Fibroblast of mammary gland (primary cell): ENCODE measurements at regions not wholly inside any gene's neighbourhood (a gene's known extent, or its start where the extent isn't known, plus 50 kb on each side); places are given as distances from the start of the nearest gene placed in this dataset.
"Not testable (repeated sequence)": the region's sequence is repeated elsewhere in the genome, so short reads cannot be mapped to it uniquely, and the experiment has no call there.

Experiments
- DNase-seq: peaks from one replicate; pipeline ENCODE4 v3.0.0-alpha.2; 2010; ENCODE audit warnings: low read depth
- H3K4me3 ChIP-seq: 2 replicates; pipeline ENCODE4 v1.5.1; 2011; ENCODE audit warnings: low read depth, mild to moderate bottlenecking, low read length, moderate library complexity; ENCODE audit not compliant: control insufficient read depth
- TF ChIP-seq, protein P1 (sequence below): conservative IDR thresholded peaks from 2 replicates; pipeline ENCODE4 v1.5.1; 2011; ENCODE audit warnings: low read depth, low read length, inconsistent platforms; ENCODE audit not compliant: control insufficient read depth, insufficient read depth

DNA sequence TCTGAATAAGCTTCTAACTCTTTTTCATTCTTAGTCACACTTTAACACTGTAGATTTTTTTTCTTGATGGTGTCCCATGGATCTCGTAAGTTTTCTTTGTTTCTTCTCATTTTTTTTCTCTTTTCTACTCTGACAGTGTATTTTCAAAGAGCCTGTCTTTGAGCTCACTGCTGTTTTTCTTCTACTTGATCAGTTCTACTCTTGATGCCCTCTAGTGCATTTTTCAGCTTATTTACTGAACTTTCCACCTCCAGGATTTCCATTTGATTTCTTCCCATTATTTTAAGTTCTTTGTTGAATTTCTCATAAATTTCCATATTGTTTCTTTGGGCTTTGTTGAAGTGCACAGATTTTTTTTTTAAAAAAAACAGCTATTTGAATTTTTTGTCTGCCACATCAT lies 2641.1 kb upstream of the DEFB115 start:
- no peak for DNase-seq
- no peak overlapping the region for H3K4me3 ChIP-seq
- TF ChIP-seq, protein P1, sequence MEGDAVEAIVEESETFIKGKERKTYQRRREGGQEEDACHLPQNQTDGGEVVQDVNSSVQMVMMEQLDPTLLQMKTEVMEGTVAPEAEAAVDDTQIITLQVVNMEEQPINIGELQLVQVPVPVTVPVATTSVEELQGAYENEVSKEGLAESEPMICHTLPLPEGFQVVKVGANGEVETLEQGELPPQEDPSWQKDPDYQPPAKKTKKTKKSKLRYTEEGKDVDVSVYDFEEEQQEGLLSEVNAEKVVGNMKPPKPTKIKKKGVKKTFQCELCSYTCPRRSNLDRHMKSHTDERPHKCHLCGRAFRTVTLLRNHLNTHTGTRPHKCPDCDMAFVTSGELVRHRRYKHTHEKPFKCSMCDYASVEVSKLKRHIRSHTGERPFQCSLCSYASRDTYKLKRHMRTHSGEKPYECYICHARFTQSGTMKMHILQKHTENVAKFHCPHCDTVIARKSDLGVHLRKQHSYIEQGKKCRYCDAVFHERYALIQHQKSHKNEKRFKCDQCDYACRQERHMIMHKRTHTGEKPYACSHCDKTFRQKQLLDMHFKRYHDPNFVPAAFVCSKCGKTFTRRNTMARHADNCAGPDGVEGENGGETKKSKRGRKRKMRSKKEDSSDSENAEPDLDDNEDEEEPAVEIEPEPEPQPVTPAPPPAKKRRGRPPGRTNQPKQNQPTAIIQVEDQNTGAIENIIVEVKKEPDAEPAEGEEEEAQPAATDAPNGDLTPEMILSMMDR, result no peak

- not testable (repeated sequence) for DNase-seq, H3K4me3 ChIP-seq
Measured at GRCh38 chr20:28619956-28620651, 2637.4 kb upstream of the DEFB115 start.

GRCh38 chr20:28625112-28625511 lies 2632.4 kb upstream of the DEFB115 start:
- TF ChIP-seq, protein P1, result peak; percentile 11
- not testable (repeated sequence) for DNase-seq, H3K4me3 ChIP-seq

DNA sequence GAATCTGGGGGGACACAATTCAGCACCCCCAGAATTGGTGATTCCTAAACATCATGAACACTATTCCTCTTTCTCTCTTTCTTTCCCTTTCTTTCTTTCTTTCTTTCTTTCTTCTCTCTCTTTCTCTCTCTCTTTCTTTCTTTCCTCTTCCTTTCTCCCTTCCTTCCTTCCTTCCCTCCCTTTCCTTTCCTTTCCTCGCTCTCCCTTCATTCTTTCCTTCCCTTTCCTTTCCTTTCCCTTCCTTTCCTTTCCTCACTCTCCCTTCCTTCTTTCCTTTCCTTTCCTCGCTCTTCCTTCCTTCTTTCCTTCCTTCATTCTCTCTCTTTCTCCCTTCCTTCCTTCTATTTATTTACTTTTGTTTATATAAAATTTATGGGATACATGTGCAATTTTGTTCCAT lies 2616.6 kb upstream of the DEFB115 start:
- H3K4me3 ChIP-seq, DNase-seq: not testable (repeated sequence)
